H9 (cell line): ENCODE measurements at regions not wholly inside any gene's neighbourhood (a gene's known extent, or its start where the extent isn't known, plus 50 kb on each side); places are given as distances from the start of the nearest gene placed in this dataset.

Experiments used
- DNase-seq: peaks from one replicate; pipeline ENCODE4 v3.0.0-alpha.2; 2017
- H2AFZ ChIP-seq: one replicate; pipeline ENCODE4 v1.6.1; 2013; ENCODE audit warnings: mild to moderate bottlenecking, low read length, control low read depth, moderate library complexity
- H2AK5ac ChIP-seq: 2 replicates; pipeline ENCODE4 v1.6.1; 2013; ENCODE audit warnings: low read length, control low read depth, mixed read lengths; ENCODE audit not compliant: insufficient read length
- H2BK120ac ChIP-seq: one replicate; pipeline ENCODE4 v1.6.1; 2013; ENCODE audit warnings: low read depth, mild to moderate bottlenecking, low read length, control low read depth, inconsistent platforms; ENCODE audit not compliant: poor library complexity, severe bottlenecking
- H2BK12ac ChIP-seq: 2 replicates; pipeline ENCODE4 v1.6.1; 2013; ENCODE audit warnings: low read length, control low read depth, mixed read lengths, low read depth; ENCODE audit not compliant: insufficient read length
- H2BK15ac ChIP-seq: 2 replicates; pipeline ENCODE4 v1.6.1; 2013; ENCODE audit warnings: low read depth, low read length, control low read depth
- H2BK20ac ChIP-seq: one replicate; pipeline ENCODE4 v1.6.1; 2013; ENCODE audit warnings: low read depth, mild to moderate bottlenecking, low read length, control low read depth, inconsistent platforms; ENCODE audit not compliant: poor library complexity, severe bottlenecking
- H2BK5ac ChIP-seq: 2 replicates; pipeline ENCODE4 v1.6.1; 2013; ENCODE audit warnings: low read length, control low read depth, mixed read lengths; ENCODE audit not compliant: insufficient read length
- H3K14ac ChIP-seq: 2 replicates; pipeline ENCODE4 v1.6.1; 2013; ENCODE audit warnings: low read length, control low read depth; ENCODE audit not compliant: insufficient read depth
- H3K18ac ChIP-seq: 2 replicates; pipeline ENCODE4 v1.6.1; 2013; ENCODE audit warnings: low read depth, mild to moderate bottlenecking, mixed read lengths, low read length, control low read depth; ENCODE audit not compliant: insufficient read length
- H3K23ac ChIP-seq: 2 replicates; pipeline ENCODE4 v1.6.1; 2013; ENCODE audit warnings: low read length, control low read depth, mixed read lengths, low read depth; ENCODE audit not compliant: insufficient read length
- H3K23me2 ChIP-seq: 2 replicates; pipeline ENCODE4 v1.6.1; 2013; ENCODE audit warnings: low read depth, mild to moderate bottlenecking, mixed read lengths, low read length, control low read depth; ENCODE audit not compliant: insufficient read length, poor library complexity, severe bottlenecking
- H3K27ac ChIP-seq: 2 replicates; pipeline ENCODE4 v1.5.1; 2013; ENCODE audit warnings: low read length, control low read depth, mixed read lengths, low read depth; ENCODE audit not compliant: insufficient read length
- H3K27me3 ChIP-seq: 2 replicates; pipeline ENCODE4 v1.6.1; 2013; ENCODE audit warnings: low read length, control low read depth, inconsistent platforms; ENCODE audit not compliant: insufficient read depth
- H3K4ac ChIP-seq: 2 replicates; pipeline ENCODE4 v1.6.1; 2013; ENCODE audit warnings: low read depth, mild to moderate bottlenecking, control low read depth, inconsistent platforms, low read length, moderate library complexity
- H3K4me1 ChIP-seq: 2 replicates; pipeline ENCODE4 v1.6.1; 2013; ENCODE audit warnings: low read length, control low read depth, inconsistent platforms; ENCODE audit not compliant: insufficient read depth
- H3K4me2 ChIP-seq: 2 replicates; pipeline ENCODE4 v1.6.1; 2013; ENCODE audit warnings: low read length, control low read depth, mixed read lengths; ENCODE audit not compliant: insufficient read length, insufficient read depth
- H3K56ac ChIP-seq: 2 replicates; pipeline ENCODE4 v1.6.1; 2013; ENCODE audit warnings: low read depth, mild to moderate bottlenecking, mixed read lengths, low read length, control low read depth; ENCODE audit not compliant: insufficient read length
- H3K79me1 ChIP-seq: 2 replicates; pipeline ENCODE4 v1.6.1; 2013; ENCODE audit warnings: low read depth, mild to moderate bottlenecking, moderate library complexity, low read length, control low read depth, inconsistent platforms; ENCODE audit not compliant: insufficient read depth, poor library complexity, severe bottlenecking
- H3K79me2 ChIP-seq: 2 replicates; pipeline ENCODE4 v1.6.1; 2013; ENCODE audit warnings: low read length, control low read depth, inconsistent platforms; ENCODE audit not compliant: insufficient read depth
- H3K9ac ChIP-seq: 2 replicates; pipeline ENCODE4 v1.6.1; 2013; ENCODE audit warnings: low read length, control low read depth, mixed read lengths; ENCODE audit not compliant: insufficient read length; ENCODE audit errors: extremely low read depth
- H3K9me3 ChIP-seq: one replicate; pipeline ENCODE4 v1.6.1; 2013; ENCODE audit warnings: low read depth, low read length, inconsistent platforms; ENCODE audit not compliant: control insufficient read depth
- H3T11ph ChIP-seq: one replicate; pipeline ENCODE4 v1.6.1; 2013; ENCODE audit warnings: mild to moderate bottlenecking, low read length, control low read depth, inconsistent platforms
- H4K20me1 ChIP-seq: one replicate; pipeline ENCODE4 v1.6.1; 2013; ENCODE audit not compliant: control insufficient read depth, insufficient read length, insufficient read depth
- H4K5ac ChIP-seq: 2 replicates; pipeline ENCODE4 v1.6.1; 2013; ENCODE audit warnings: low read depth, mild to moderate bottlenecking, mixed read lengths, low read length, control low read depth; ENCODE audit not compliant: insufficient read length
- H4K8ac ChIP-seq: replicated peaks from 2 replicates; pipeline ENCODE4 v1.6.1; 2013; ENCODE audit warnings: low read length, control low read depth, mixed read lengths, low read depth; ENCODE audit not compliant: insufficient read length
- H4K91ac ChIP-seq: 2 replicates; pipeline ENCODE4 v1.6.1; 2013; ENCODE audit warnings: low read depth, mild to moderate bottlenecking, moderate library complexity, mixed read lengths, low read length, control low read depth; ENCODE audit not compliant: insufficient read length
- H3K27ac Mint-ChIP-seq, 3 experiments: 2 replicates in 2 of 3; 3 replicates in 1 of 3; pipeline ENCODE4 v1.8.0; 2020 to 2021; ENCODE audit warnings: mixed read lengths in 3 of 3, mild to moderate bottlenecking in 1 of 3, moderate library complexity in 1 of 3
- H3K27me3 Mint-ChIP-seq: 2 replicates; pipeline ENCODE4 v1.8.0; 2021; ENCODE audit warnings: low read depth, mild to moderate bottlenecking, moderate library complexity, mixed read lengths
- H3K36me3 Mint-ChIP-seq, 3 experiments: 2 replicates in 2 of 3; 3 replicates in 1 of 3; pipeline ENCODE4 v1.8.0; 2020 to 2021; ENCODE audit warnings: low read depth in 3 of 3, mixed read lengths in 3 of 3; ENCODE audit not compliant: insufficient read depth in 1 of 3
- H3K4me1 Mint-ChIP-seq, 2 experiments: 2 replicates each; pipeline ENCODE4 v1.8.0; 2020; ENCODE audit warnings: mixed read lengths in 2 of 2
- H3K4me3 Mint-ChIP-seq, 2 experiments: 2 replicates in 1 of 2; 3 replicates in 1 of 2; pipeline ENCODE4 v1.8.0; 2020 to 2021; ENCODE audit warnings: mild to moderate bottlenecking in 2 of 2, mixed read lengths in 2 of 2, moderate library complexity in 1 of 2
- H3K9me3 Mint-ChIP-seq, 2 experiments: 2 replicates in 1 of 2; 3 replicates in 1 of 2; pipeline ENCODE4 v1.8.0; 2020; ENCODE audit warnings: mild to moderate bottlenecking in 2 of 2, mixed read lengths in 2 of 2, moderate library complexity in 1 of 2
- WGBS: extraction: QIAGEN DNeasy Blood & Tissue Kit; methylation state at CpG from one replicate; pipeline ENCODE4 v1.1.7; 2013; ENCODE audit warnings: missing lambda C conversion rate, low lambda C conversion rate, mixed read lengths; ENCODE audit not compliant: insufficient read length; ENCODE audit errors: extremely low coverage; 5-methylcytosine and 5-hydroxymethylcytosine counted together
- TF ChIP-seq, protein P1 (sequence below): fragments of 200-600 bp; sonication (generic); conservative IDR thresholded peaks from 3 replicates; pipeline ENCODE4 v1.8.0; 2021; ENCODE audit warnings: antibody characterized with exemption, mild to moderate bottlenecking

DNA sequence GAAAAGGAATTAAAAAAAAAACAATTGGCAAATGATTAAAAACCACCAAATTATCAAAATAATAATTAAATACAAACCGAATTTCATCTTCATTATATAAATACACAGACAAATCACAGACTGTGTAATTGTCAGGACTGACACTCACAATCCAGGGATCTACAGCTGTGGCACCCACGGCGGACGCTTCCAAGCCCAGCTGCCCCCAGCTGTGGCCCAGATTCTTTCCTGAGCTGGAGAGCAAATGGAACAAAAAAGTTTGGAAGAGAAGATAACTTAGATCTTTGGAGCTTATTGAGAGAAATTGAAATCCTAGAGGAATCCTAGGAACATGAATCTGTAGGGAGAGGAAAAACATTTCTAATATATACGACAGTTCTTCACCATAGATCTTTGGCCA, 316.1 kb downstream of the OTUD1 start:
- TF ChIP-seq, protein P1, sequence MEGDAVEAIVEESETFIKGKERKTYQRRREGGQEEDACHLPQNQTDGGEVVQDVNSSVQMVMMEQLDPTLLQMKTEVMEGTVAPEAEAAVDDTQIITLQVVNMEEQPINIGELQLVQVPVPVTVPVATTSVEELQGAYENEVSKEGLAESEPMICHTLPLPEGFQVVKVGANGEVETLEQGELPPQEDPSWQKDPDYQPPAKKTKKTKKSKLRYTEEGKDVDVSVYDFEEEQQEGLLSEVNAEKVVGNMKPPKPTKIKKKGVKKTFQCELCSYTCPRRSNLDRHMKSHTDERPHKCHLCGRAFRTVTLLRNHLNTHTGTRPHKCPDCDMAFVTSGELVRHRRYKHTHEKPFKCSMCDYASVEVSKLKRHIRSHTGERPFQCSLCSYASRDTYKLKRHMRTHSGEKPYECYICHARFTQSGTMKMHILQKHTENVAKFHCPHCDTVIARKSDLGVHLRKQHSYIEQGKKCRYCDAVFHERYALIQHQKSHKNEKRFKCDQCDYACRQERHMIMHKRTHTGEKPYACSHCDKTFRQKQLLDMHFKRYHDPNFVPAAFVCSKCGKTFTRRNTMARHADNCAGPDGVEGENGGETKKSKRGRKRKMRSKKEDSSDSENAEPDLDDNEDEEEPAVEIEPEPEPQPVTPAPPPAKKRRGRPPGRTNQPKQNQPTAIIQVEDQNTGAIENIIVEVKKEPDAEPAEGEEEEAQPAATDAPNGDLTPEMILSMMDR: no peak

More for the DNA sequence above, 316.1 kb downstream of the OTUD1 start:
- no peak overlapping the region for H4K8ac ChIP-seq
- no peak overlapping the region for H2AK5ac ChIP-seq
- Mint-ChIP-seq H3K36me3 (no peaks in the 10 kb centered on the region), H3K27me3 (no peaks in the 10 kb centered on the region), H3K4me1 (no peaks in the 10 kb centered on the region), H3K4me3 (no peak overlapping the region), H3K27ac (no peak overlapping the region), H3K9me3 (no peaks in the 10 kb centered on the region)
- H4K5ac ChIP-seq: no peak overlapping the region
- no peak for DNase-seq
- no peak overlapping the region for H2BK12ac ChIP-seq
- H2AFZ ChIP-seq: no peak overlapping the region
- no peak overlapping the region for H3K4me2 ChIP-seq
- H3K4me1 ChIP-seq: no peaks in the 10 kb centered on the region
- no peak overlapping the region for H3T11ph ChIP-seq
- no peak overlapping the region for H3K27ac ChIP-seq
- no peak overlapping the region for H2BK15ac ChIP-seq
- no peak overlapping the region for H2BK20ac ChIP-seq
- H2BK120ac ChIP-seq: no peak overlapping the region
- no peak overlapping the region for H3K56ac ChIP-seq
- H3K79me2 ChIP-seq: no peaks in the 10 kb centered on the region
- no peak overlapping the region for H3K9ac ChIP-seq
- H2BK5ac ChIP-seq: no peak overlapping the region
- H4K20me1 ChIP-seq: no peaks in the 10 kb centered on the region
- H3K14ac ChIP-seq: no peak overlapping the region
- H3K9me3 ChIP-seq: no peaks in the 10 kb centered on the region
- H3K4ac ChIP-seq: no peak overlapping the region
- H3K23ac ChIP-seq: no peak overlapping the region
- H3K79me1 ChIP-seq: no peaks in the 10 kb centered on the region
- no peaks in the 10 kb centered on the region for H3K27me3 ChIP-seq
- no peak overlapping the region for H4K91ac ChIP-seq
- no peak overlapping the region for H3K18ac ChIP-seq
- no peaks in the 10 kb centered on the region for H3K23me2 ChIP-seq
- 100% methylated on average over 1 of the region's 5 CpGs for WGBS
